GM19239 (cell line): ENCODE measurements at regions not wholly inside any gene's neighbourhood (a gene's known extent, or its start where the extent isn't known, plus 50 kb on each side); places are given as distances from the start of the nearest gene placed in this dataset.

Experiments
- DNase-seq: peaks from one replicate; pipeline ENCODE4 v3.0.0; 2011; ENCODE audit warnings: low spot score; ENCODE audit not compliant: insufficient read length
- FAIRE-seq: peaks from 2 replicates; lab custom pipeline; 2011; peaks lifted over from hg19 to GRCh38; lab: Jason Lieb, UNC

- DNase-seq (no peak), FAIRE-seq (no peak)
Measured at GRCh38 chr14:100638211-100638855, 51.1 kb upstream of the BEGAIN start.

GRCh38 chr14:100639280-100639679 is 52.1 kb upstream of the BEGAIN start:
- DNase-seq (no peak), FAIRE-seq (no peak)

GRCh38 chr14:100640471-100641273 is 53.5 kb upstream of the BEGAIN start:
- FAIRE-seq (peak; percentile 82), DNase-seq (peak; percentile 65)

- DNase-seq, result no peak
- FAIRE-seq, result no peak
Measured at GRCh38 chr14:100641274-100641860, 54.1 kb upstream of the BEGAIN start.

- no peak for FAIRE-seq
- DNase-seq, result no peak
Measured at GRCh38 chr14:100643426-100643825, 56.2 kb upstream of the BEGAIN start.

GRCh38 chr14:100644383-100644782 is 57.2 kb upstream of the BEGAIN start:
- FAIRE-seq (no peak), DNase-seq (no peak)

- FAIRE-seq (no peak), DNase-seq (no peak)
Measured at GRCh38 chr14:100644784-100645183, 57.6 kb upstream of the BEGAIN start.

GRCh38 chr14:100645196-100645981 is 58.2 kb upstream of the BEGAIN start:
- peak; percentile 71 for DNase-seq
- FAIRE-seq, result peak; percentile 70

GRCh38 chr14:100645982-100646314 is 58.7 kb upstream of the BEGAIN start:
- FAIRE-seq (no peak), DNase-seq (no peak)

- no peak for FAIRE-seq
- no peak for DNase-seq
Measured at GRCh38 chr14:100648474-100649172, 61.4 kb upstream of the BEGAIN start.

GRCh38 chr14:100649173-100649519 is 61.9 kb upstream of the BEGAIN start:
- DNase-seq (no peak), FAIRE-seq (no peak)

GRCh38 chr14:100651999-100652508 is 64.8 kb upstream of the BEGAIN start:
- no peak for FAIRE-seq
- no peak for DNase-seq

- DNase-seq, result no peak
- FAIRE-seq, result no peak
Measured at GRCh38 chr14:100652744-100653143, 65.5 kb upstream of the BEGAIN start.

GRCh38 chr14:100653409-100653808 is 66.2 kb upstream of the BEGAIN start:
- no peak for FAIRE-seq
- DNase-seq, result no peak

- FAIRE-seq, result no peak
- no peak for DNase-seq
Measured at GRCh38 chr14:100654025-100654813, 67.0 kb upstream of the BEGAIN start.

GRCh38 chr14:100654814-100655740 is 67.9 kb upstream of the BEGAIN start:
- FAIRE-seq (no peak), DNase-seq (peak; percentile 42)

- FAIRE-seq, result no peak
- DNase-seq, result no peak
Measured at GRCh38 chr14:100655741-100656085, 68.5 kb upstream of the BEGAIN start.

GRCh38 chr14:100656996-100657395 is 69.7 kb upstream of the DLK1 start:
- no peak for DNase-seq
- FAIRE-seq, result no peak
